H4 (cell line): ENCODE measurements at regions not wholly inside any gene's neighbourhood (a gene's known extent, or its start where the extent isn't known, plus 50 kb on each side); places are given as distances from the start of the nearest gene placed in this dataset.

Experiments
- DNase-seq: peaks from one replicate; pipeline ENCODE4 v3.0.0-alpha.2; 2015; ENCODE audit warnings: low spot score

DNA sequence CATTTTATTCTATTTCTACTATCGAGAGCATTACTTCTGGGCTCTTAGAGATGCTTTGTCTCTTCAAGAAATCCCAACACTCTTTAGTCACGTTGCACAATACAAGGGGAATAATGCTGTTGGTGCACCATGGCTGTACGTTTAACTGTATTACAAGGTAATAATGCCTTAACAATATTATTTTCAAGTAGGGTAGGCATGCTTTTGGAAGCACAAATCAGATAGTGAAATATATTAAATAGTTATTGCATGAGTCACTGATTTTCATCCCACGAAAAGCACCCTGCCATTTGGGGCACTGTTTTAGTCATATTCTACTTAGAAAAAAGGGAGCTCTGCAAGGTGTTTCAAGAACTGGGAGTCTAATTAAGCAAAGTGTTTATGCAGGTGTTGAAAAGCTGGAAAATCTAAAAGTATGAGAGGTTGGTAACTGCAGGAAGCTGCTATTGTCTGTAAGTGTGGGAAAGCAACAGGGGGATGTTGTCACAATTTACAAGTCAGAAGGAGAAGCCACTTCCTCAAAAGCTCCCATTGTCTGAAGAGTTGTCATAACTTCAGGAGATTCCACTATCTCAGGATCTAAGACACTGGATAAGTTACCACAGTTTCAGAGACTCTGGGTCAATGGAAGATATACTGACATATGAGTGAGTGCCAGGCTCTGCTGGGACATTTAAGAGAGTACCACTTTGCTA, 218.2 kb downstream of the JRKL start:
- DNase-seq: no peak

DNA sequence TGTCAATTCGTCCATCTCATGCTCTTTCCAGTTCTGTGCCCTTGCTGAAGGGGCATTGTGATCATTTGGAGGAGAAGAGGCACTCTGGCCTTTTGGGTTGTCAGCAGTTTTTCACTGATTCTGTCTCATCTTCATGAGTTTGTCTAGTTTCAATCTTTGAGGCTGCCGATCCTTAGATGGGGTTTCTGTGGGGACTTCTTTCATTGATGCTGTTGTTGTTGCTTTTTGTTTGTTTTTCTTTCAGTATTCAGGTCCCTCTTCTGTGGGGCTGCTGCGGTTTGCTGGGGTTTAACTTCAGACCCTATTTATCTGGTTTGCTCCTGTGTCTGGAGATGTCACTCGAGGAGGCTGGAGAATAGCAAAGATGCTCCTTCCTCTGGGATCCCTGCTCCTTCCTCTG, 224.3 kb downstream of the JRKL start:
- DNase-seq: no peak

DNA sequence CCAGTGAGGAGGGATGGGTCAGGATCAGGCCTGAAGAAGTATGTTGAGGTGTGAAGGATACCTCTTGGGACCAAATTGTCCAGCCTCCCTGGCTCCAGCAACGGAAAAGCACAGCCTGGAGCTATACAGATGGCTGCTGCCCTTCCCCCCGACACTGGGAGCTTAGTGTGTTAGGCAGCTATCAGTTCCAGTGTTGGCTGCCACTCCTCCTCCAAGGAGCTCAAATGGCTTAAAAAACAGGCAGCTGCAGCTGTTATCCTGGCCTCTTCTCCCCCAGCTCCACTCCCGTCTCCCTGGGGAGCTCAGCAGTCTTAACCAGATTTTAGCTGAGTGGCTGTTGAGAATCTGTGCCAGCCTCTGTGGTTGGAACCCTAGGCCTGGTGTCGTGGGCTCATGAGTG, 225.0 kb downstream of the JRKL start:
- no peak for DNase-seq

DNA sequence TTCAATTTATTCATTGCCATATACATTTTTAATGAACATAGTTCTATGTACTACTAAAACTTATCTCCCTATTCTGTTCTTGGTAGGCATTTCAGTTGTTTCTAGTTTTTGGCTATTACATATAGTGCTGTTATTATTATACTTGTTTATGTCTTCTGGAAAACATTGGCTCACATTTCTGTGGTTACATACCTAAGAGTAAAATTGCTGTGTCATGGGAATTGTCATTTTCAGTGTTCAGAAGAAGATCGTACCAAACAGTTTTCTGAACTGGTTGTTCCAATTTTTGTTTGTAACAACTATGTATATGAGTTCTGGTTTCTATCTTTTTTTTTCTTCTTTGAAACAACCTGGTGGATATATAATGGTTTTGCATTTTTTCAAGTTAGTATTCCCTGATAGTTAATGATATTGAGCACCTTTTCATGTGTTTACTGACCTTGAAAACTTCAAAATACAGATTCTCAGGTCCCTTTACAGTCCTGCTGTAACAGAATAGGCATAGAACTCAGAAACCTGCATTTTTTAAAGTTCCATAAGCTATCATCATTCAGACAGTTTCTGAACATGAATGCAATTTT, 230.7 kb downstream of the JRKL start:
- DNase-seq: peak; percentile 55

DNA sequence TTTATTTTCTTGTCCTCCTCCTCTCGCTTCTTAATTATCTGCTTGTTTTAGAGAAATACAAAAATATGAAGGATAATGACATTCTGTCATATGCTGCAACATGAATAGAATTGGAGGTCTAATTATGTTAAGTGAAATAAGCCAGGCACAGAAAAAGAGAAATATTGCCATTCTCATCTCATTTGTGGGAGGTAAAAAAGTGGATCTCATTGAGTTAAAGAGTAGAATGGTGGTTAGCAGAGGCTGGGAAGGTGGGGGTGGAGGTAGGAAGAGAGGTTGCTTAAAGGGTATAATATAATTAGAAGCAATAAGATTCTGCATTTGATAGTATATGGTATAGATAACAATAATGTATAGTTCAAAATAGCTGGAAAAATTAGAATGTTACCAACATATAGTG, 231.3 kb downstream of the JRKL start:
- DNase-seq: no peak

DNA sequence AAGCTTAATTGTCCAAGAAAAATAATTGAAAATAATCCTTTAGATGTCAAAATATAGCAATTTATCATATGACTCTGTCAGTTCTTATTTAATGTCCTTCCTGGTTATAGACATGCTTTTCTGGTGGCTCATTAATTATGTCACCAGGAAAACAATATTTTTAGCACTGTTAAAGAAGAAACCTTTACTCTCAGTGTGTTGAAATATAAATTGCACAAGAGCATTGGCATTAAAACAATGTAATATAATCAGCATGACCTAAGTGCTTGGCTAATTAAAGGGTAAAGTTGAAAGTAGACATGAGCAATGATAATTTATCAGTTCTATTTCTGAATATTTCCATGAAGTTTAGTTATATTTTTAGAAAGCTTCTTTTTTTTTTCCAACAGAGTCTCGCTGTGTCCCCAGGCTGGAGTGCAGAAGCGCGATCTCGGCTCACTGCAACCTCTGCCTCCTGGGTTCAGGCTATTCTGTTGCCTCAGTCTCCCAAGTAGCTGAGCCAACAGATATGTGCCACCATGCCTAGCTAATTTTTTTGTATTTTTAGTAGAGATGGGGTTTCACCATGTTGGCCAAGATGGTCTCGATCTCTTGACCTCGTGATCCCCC, 232.3 kb downstream of the JRKL start:
- no peak for DNase-seq

DNA sequence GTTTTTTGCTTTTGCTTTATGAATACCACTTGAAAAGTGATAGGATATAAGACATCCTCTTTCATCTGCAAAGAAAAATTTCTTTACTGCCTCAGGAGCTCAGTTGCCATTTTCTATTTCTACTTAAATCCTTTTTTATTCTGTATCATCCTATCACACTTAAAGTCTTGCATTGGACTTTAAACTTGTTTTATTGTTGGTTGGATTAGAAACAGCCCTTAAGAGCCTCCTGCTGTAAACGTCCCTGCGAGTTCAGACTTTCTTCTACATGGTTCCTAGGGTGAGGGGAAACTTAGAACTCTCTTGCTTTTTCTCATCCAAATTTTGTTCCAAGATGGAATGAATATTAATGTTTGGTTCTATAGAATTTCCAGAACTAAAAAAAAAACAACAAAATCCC, 234.3 kb downstream of the JRKL start:
- no peak for DNase-seq

DNA sequence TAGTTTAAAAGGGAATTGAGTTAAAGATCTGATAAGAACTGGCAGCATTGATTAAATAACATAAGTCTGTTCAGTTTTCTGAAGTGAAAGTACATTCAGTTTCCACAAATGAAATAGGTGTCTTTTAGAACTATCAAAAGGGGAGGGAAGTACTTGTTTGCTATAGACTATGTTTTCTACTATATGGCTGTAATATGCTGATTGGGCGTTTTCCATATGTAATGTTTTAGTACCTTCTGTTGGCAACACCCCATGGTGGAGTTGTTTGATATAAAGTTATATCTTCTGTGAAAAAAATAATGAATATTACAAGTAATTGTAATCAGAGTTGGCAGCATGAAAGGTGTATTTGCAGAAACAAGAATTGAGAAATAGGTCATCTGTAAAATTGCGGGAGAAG, 237.6 kb downstream of the JRKL start:
- DNase-seq: no peak

DNA sequence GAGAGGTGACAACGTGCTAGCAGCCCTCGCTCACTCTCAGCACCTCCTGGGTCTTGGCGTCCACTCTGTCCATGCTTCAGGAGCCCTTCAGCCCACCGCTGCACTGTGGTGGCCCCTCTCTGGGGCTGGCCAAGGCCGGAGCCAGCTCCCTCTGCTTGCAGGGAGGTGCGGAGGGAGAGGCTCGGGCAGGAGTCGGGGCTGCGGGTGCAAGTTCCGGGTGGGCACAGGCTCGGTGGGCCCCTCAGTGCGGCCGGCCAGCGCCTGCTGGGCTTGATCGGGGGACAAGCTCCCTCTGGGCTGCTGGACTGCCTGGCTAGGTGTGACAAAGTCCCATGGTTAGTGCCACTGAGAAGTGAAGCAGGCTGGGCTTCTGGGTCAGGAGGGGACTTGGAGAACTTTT, 245.8 kb downstream of the JRKL start:
- no peak for DNase-seq

DNA sequence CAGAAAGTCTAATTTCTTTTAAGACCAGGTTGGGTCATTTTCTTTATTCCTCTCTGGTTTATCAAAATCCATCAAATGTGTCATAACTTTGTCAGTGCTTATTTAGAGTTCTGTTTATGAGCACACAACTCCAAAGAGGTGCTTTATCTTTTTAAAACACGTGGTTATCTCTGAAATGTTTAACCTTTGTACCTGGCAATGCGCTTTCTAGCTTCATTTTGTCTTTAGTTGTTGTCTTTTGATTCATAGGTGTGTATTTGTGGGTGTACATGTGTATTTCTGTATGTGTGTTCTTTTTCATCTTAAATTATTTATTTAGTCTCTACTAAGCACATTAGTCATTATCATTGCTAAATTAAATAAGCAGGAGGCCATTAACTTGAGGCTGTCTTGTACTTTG, 251.4 kb downstream of the JRKL start:
- no peak for DNase-seq

DNA sequence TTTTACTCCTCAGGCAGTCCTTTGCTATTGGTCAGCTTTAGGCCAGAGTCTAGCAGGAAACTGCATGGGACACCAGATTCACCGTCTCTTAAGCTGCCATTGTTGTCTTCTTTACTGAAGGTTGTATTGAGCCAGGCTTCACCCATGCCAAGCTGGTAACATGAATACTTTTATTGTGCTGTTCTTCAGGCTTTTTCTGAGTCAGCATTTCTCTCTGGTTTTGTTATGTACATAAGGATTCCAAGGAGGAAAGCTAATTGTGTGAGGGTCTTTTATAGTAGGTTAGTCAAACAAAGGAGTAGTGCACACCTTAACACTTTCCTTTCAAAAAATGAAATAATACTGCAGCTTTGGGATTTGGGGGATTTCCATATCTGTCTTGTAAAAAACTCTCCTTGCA, 252.8 kb downstream of the JRKL start:
- no peak for DNase-seq

DNA sequence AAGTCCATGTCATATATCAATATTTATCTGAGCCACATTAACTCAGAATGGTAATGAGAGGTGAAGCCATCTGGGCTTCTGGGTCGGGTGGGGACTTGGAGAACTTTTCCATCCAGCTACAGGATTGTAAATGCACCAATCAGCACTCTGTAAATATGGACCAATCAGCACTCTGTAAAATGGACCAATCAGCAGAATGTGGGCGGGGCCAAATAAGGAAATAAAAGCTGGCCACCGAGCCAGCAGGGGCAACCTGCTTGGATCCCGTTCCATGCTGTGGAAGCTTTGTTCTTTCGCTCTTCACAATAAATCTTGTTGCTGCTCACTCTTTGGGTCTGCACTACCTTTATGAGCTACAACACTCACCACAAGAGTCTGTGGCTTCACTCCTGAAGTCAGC, 253.4 kb downstream of the JRKL start:
- no peak for DNase-seq

DNA sequence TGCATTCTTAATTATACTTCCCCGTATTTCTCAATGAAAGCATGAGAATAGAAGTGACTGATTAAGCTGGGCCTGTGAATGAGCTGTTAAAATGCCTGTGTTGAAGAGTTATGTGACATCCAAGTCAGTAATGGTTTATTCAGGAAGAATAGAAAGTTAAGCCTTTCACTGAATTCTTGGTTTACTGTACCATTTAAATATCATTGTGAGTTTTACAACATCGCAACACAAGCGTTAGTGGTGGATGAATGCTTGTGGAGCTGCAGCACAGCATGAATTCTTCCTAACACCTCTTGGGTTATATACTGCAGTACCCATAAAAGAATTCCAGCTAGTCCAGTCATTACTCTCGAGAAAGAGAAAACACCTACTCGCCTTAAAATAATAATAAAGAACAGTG, 257.8 kb downstream of the JRKL start:
- DNase-seq: no peak

DNA sequence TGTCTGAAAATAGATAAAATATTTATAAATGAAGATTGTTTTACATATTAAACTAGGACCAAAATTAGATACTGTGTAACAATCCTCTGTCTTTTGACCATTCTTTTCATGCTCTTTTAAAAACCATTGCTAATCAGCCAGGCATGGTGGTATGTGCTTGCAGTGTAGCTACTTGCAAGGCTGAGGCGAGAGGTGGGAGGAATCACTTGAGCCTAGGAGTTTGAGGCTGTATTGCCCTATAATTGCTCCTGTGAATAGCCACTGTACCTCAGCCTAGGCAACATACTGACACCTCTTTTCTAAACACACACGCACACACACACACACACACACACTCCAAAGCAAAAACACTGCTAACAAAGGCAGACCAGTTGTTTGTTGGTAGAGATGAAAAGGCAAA, 259.2 kb downstream of the JRKL start:
- no peak for DNase-seq

DNA sequence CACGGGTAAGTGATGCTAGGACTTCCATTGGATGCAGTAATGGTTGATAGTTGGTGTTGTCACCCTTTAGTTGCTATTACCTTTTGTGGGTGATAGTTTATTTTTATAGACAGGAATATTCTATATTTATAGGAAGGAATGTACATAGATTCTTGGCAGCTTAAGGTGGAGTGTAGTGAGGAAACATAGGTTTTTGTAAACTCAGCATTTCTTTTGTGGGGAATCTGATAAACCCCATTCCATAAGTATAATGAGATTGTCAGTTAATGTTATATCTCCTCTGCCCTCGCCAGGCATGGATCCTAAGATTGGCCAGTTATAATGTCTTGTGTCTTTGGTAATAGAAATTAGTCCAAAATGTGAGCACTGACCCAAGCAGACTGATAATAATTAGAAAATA, 262.7 kb downstream of the JRKL start:
- DNase-seq: no peak

DNA sequence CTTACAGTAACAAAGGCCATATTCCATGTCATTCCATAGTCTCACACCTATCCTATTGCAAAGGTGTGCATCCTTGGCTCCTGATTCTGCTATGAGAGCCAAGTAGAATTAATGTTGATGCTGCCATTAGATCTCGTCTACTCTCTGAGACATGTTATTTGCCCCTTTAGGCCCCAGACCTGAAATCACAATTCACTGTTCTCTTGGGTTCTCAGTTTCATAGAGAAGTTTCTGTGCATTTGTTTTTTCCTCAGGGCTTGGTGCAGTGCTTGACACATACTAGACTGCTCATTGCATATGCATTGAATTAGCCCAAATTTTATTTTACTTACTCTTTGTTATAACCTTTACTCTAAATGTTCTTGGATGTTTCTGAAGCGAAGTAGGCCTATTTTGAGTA, 265.7 kb downstream of the JRKL start:
- DNase-seq: no peak

DNA sequence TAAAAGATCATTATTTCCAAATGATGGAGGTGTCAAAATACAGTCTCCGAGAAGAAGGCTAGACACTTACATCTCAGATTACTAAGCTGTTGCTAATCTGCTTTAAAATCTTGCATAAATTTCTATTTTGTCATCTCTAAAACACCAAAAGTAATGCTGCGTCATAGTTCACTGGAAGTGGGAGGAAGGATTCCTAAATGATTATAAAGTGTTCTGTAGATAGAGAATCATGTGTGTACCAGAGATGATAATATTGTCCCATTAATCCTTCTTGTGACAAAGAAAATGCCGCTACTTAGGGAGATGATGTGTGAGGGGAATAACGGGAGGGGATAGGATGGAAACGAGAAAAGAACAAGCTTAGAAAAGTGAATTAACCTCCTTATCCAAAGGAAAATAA, 268.6 kb downstream of the JRKL start:
- DNase-seq: no peak

DNA sequence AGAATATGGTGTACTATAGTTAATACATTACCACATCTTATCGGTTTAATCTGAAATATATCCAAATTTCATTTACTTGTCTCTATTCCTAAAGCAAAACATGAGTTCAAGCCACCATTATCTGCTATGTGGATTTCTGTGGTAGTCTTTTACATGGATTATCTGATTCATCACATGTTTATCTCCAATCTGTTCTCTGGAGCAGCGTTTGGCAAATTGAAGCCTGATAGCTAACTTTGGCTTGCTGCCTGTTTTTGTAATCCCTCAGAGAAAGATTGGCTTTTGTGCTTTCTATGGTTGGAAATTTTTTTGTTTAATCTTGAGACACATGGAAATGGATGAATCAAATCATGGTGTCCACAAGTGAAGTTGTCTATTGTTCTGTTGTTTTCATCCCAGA, 274.3 kb downstream of the JRKL start:
- no peak for DNase-seq

DNA sequence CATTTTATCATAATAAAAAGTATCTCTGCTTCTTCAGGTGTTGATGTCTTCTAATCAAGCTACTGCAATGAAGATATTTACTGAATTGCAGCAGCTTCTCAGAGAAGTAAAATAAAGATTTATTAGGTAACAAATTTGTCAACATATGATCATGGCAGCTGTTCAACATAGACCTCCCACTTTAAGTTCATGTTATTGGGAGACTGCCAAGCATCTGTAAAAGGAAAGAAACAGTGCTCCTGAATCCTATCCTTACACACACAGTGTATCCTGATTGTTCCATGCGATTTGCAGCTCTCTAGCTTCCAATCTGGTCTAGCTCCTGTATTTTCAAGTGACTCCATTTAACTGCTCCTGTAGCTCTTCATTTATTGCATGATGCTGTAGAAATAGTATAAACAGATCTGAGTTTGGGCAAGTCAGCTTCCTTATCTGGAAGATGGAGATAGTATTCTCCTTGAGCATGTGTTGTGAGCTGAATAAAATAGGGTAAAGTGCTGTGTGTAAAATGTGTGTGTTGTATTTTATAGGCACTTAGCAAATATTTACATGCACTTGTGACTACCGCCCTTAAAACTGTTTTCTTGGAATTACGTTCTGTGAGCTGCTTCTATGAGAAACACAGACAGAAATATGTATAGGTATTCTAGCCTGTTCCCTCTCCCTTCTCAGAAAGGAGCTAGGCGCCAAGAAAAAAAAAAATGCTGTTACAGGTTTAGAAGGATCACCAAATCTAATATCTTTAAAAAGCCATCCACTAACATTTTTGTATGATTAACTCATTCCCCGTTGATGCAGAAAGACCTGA, 290.6 kb downstream of the JRKL start:
- no peak for DNase-seq

DNA sequence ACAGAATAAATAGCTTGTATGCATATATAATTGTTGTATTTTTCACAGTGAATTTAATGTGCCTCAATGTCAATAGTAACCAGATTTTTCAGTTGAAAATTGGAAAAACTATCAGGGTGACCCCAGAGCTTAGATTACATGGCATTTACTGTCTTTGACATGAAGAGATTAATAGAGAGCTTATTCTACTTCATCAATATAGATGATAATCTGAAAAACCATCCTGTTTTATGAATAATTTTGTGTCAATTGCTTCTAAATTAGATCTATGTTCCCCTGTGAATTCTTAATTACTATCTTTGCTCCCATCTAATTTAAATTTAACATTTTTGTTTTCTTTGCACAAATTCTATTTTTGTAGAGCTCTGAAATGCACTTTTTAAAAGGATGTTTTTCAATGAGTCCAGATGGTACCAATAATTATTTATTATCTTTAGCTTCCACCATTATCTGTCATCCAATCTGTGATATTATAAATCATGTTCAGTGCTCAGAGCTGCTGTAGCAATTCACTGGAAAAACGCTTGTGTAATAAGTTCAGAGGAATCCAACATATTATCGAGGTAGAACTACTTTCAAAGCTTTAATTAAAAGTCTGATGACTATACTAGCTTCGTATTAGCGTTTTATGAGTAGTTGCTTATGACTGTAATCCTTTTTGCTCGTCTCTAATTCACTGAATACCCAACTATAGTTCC, 291.4 kb downstream of the JRKL start:
- no peak for DNase-seq

DNA sequence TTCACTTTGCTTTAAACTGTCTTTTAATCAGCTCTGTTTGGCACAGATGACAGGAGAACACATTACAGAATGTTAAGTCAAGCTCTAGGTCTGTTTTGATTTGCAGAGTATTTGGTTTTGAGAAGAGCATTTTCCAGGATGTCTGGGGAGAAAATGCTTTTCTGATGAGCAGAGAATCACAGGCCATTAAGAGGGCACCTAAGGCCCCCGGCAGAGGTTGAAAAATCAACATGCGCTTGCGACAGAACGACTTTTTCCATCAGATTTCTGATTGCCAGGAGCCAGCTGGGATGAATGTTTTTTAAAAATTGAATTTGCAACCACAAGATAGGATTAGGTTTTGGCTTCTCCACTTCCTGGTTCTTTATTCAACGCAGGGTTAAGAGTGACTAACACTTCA, 304.5 kb downstream of the JRKL start:
- DNase-seq: no peak

DNA sequence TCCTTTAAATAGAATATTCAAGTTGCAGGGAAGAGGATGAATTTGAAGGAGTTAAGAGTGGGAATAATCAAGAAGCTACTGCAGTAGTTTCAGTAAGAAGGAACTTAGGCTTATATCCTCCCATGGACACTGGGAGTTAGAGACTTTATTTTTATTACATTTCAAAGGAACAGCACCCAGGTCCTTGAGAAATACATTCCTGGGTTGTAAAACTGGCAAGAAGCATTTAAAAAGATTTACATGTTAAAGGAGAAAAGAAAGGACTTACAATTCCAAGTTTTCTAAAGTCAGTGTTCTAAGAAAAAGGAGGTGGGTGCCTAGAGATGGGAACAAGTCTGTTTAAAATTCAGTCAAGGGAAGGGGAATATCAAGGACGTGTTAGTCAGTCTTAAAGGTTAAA, 306.9 kb downstream of the JRKL start:
- DNase-seq: no peak
